Pancreas (tissue), 10 donors: ENCODE measurements at regions not wholly inside any gene's neighbourhood (a gene's known extent, or its start where the extent isn't known, plus 50 kb on each side); places are given as distances from the start of the nearest gene placed in this dataset.

Experiments
- ATAC-seq, 4 donors: fragments of 200-7000 bp; cut with Tn5 transposase; one replicate each; pipeline versions ENCODE4 v1.8.0 to v1.9.1; 2020; ENCODE audit warnings: mild to moderate bottlenecking in 4 of 4, moderate library complexity in 4 of 4
- DNase-seq, 6 donors: peaks; one replicate each; pipeline ENCODE4 v3.0.0-alpha.2; 2020
- FAIRE-seq: peaks from 2 replicates; lab custom pipeline; 2012; peaks lifted over from hg19 to GRCh38; lab: Jason Lieb, UNC
- H3K27ac ChIP-seq, 4 donors: fragments of 200-600 bp; sonication (generic); 1 replicate in 3 of 4; 2 replicates in 1 of 4; pipeline versions ENCODE4 v1.5.0 to v1.8.0; 2020
- H3K27me3 ChIP-seq, 4 donors: fragments of 200-600 bp; one replicate each; pipeline ENCODE4 v1.8.0; 2021
- H3K36me3 ChIP-seq, 3 donors: fragments of 200-600 bp; sonication (generic) in 1 of 3; one replicate each; pipeline versions ENCODE4 v1.5.0 to v1.8.0; 2020 to 2021
- H3K4me1 ChIP-seq, 3 donors: fragments of 200-600 bp; one replicate each; pipeline ENCODE4 v1.8.0; 2021
- H3K4me3 ChIP-seq, 4 donors: fragments of 200-600 bp; sonication (generic) in 2 of 4; one replicate each; pipeline versions ENCODE4 v1.5.0 to v1.8.0; 2020 to 2021
- H3K9me3 ChIP-seq, 4 donors: fragments of 200-600 bp; one replicate each; pipeline ENCODE4 v1.8.0; 2021
- CTCF ChIP-seq, 4 donors: fragments of 200-600 bp; sonication (generic) in 3 of 4; IDR thresholded peaks; one replicate each; pipeline versions ENCODE4 v1.5.0 to v1.8.0; 2021; ENCODE audit warnings: antibody characterized with exemption in 4 of 4
- WGBS, 2 donors: extraction: QIAGEN DNeasy Blood & Tissue Kit; methylation state at CpG; one replicate each; pipeline ENCODE4 v1.1.7; 2013; 5-methylcytosine and 5-hydroxymethylcytosine counted together
- intact Hi-C, 3 donors: fragments of 100-400 bp; cut with DNase I; formaldehyde crosslinking; loops; one replicate each; pipeline versions ENCODE4 v1.11.1 to v1.14.2; 2022
- donor health status: healthy with polysubstance abuse.
- donor health status: DM: no; HTN: no; CAD: no; lungs with moderate emphysema.
- donor health status: DM: no; HTN: no; CAD: no.
- donor health status: control.
- donor health status: control.
- donor health status: Bipolar disorder and iron deficiency.
- donor health status: DM: yes; HTN: yes; CAD: no.
- donor health status: DM: no; HTN: no; CAD: no.
- donor health status: DM: no; HTN: no; CAD: no.
- donor health status: DM: yes; HTN: yes; CAD: no.

- no peak for DNase-seq
- FAIRE-seq, result no peak
- intact Hi-C loops, result no loop called here
- Histone ChIP-seq H3K36me3 (no peaks in the 10 kb centered on the region), H3K9me3 (no peaks in the 10 kb centered on the region), H3K4me1 (no peaks in the 10 kb centered on the region), H3K27ac (no peak overlapping the region), H3K4me3 (no peak overlapping the region), H3K27me3 (no peaks in the 10 kb centered on the region)
- TF ChIP-seq CTCF (IDR thresholded peaks at IDR 0.05), result no peak
- WGBS, 2 donors, result 38 to 43% methylated on average over 2 of the region's 2 CpGs
- ATAC-seq, result no peak
These were observed 51.8 kb upstream of the ENPEP start for GRCh38 chr4:110424144-110424543.

GRCh38 chr4:110418641-110419040 is 57.3 kb upstream of the ENPEP start:
- FAIRE-seq (no peak), ATAC-seq (no peak), DNase-seq (peak in 1 of 6 donors; percentile 50)
- H3K27ac ChIP-seq, result no peak overlapping the region
- WGBS, 2 donors, result 77 to 87% methylated on average over 15 of the region's 15 CpGs
- TF ChIP-seq CTCF (IDR thresholded peaks at IDR 0.05), result no peak
- H3K4me3 ChIP-seq, result no peak overlapping the region
- H3K9me3 ChIP-seq, result no peaks in the 10 kb centered on the region
- no peaks in the 10 kb centered on the region for H3K36me3 ChIP-seq
- no peaks in the 10 kb centered on the region for H3K27me3 ChIP-seq
- no peaks in the 10 kb centered on the region for H3K4me1 ChIP-seq
- intact Hi-C loops, result no loop called here

DNA sequence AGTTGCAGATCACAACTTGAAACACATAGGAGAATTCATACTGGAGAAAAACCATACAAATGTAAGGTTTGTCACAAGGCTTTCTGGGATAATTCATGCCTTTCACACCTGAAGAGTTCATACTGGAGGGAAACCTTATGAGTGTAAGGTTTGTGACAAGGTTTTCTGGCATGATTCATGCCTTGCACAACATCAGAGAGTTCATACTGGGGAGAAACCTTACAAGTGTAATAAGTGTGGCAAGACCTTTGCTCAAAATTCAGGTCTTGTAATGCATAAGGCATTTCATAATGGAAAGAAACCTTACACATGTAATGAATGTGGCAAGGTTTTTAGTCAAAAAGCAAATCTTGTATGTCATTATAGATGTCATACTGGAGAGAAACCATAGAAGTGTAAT is 58.8 kb upstream of the ENPEP start:
- no peak for FAIRE-seq
- DNase-seq, result no peak
- intact Hi-C loops, result no loop called here

GRCh38 chr4:110415478-110415877 is 60.5 kb upstream of the ENPEP start:
- H3K27ac ChIP-seq, result no peak overlapping the region
- no peaks in the 10 kb centered on the region for H3K36me3 ChIP-seq
- no peak for ATAC-seq
- no peak for FAIRE-seq
- no peak for TF ChIP-seq CTCF (IDR thresholded peaks at IDR 0.05)
- H3K4me3 ChIP-seq, result no peak overlapping the region
- no peaks in the 10 kb centered on the region for H3K27me3 ChIP-seq
- no peaks in the 10 kb centered on the region for H3K4me1 ChIP-seq
- intact Hi-C loops, result no loop called here
- H3K9me3 ChIP-seq, result no peaks in the 10 kb centered on the region
- WGBS, 2 donors, result 84% methylated on average over 4 of the region's 4 CpGs
- no peak for DNase-seq

More for the DNA sequence above, 58.8 kb upstream of the ENPEP start:
- TF ChIP-seq CTCF (IDR thresholded peaks at IDR 0.05), result no peak
- H3K4me1 ChIP-seq, result no peaks in the 10 kb centered on the region
- H3K9me3 ChIP-seq, result no peaks in the 10 kb centered on the region
- H3K27me3 ChIP-seq, result no peaks in the 10 kb centered on the region
- no peak overlapping the region for H3K4me3 ChIP-seq
- no peak for ATAC-seq
- H3K36me3 ChIP-seq, result no peaks in the 10 kb centered on the region
- H3K27ac ChIP-seq, result no peak overlapping the region

DNA sequence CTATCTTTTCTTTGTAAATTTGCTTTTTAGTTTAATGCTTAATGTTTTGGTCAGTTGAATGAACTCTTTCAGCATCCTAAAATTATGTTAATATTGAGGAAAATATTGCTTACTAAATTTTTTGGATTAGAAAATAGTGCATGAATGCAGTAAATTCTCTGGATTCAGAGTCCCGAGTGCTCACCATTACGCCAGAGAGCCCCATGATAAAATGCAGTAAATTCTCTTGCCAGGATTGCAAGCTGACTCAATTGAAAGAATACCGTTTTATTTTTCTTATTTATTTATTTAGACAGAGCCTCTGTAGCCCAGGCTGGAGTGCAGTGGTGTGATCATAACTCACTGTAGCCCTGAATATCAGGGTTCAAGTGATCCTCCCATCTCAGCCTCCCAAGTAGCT is 60.9 kb upstream of the ENPEP start:
- intact Hi-C loops, result no loop called here
- ATAC-seq (no peak), DNase-seq (no peak), FAIRE-seq (no peak)
- Histone ChIP-seq H3K9me3 (no peaks in the 10 kb centered on the region), H3K4me3 (no peak overlapping the region), H3K27ac (no peak overlapping the region), H3K36me3 (no peaks in the 10 kb centered on the region), H3K27me3 (no peaks in the 10 kb centered on the region), H3K4me1 (no peaks in the 10 kb centered on the region)
- WGBS, 2 donors, result 59 to 71% methylated on average over 3 of the region's 3 CpGs
- TF ChIP-seq CTCF (IDR thresholded peaks at IDR 0.05), result no peak
